HepG2 (cell line): ENCODE measurements at regions not wholly inside any gene's neighbourhood (a gene's known extent, or its start where the extent isn't known, plus 50 kb on each side); places are given as distances from the start of the nearest gene placed in this dataset.

Experiments
- ASH2L ChIP-seq: fragments of 300-600, 200-600 bp; sonication (generic); IDR thresholded peaks from 2 replicates; pipeline ENCODE4 v1.7.0; 2017; ENCODE audit warnings: low read depth, mild to moderate bottlenecking, moderate library complexity, mixed read lengths, low read length; ENCODE audit not compliant: insufficient read length
- NFE2 ChIP-seq: sonication (generic); formaldehyde crosslinking; IDR thresholded peaks from 2 replicates; pipeline ENCODE4 v1.4.0; 2020; ENCODE audit warnings: missing genetic modification reagents
- POLR2AphosphoS2 ChIP-seq: IDR thresholded peaks from 2 replicates; pipeline ENCODE4 v1.6.1; 2011; ENCODE audit warnings: low read depth, low read length, improper control_type of control experiment
- SMC3 ChIP-seq: IDR thresholded peaks from 2 replicates; pipeline ENCODE4 v1.6.1; 2011; ENCODE audit warnings: low read length, improper control_type of control experiment
- ZKSCAN1 ChIP-seq: fragments of 150-350 bp; IDR thresholded peaks from 2 replicates; pipeline ENCODE4 v1.6.1; 2014; ENCODE audit warnings: low read length
- ZNF576 ChIP-seq: sonication (generic); formaldehyde crosslinking; IDR thresholded peaks from 2 replicates; pipeline ENCODE4 v1.4.0; 2020; ENCODE audit warnings: mild to moderate bottlenecking, missing genetic modification reagents
- ZNF644 ChIP-seq: IDR thresholded peaks from 2 replicates; pipeline ENCODE4 v1.6.1; 2016; ENCODE audit warnings: low read depth
- ZNF709 ChIP-seq: sonication (generic); formaldehyde crosslinking; IDR thresholded peaks from 2 replicates; pipeline ENCODE4 v1.5.0; 2020; ENCODE audit warnings: mild to moderate bottlenecking, missing genetic modification reagents
- TF ChIP-seq, protein P1 (sequence below): sonication (generic); formaldehyde crosslinking; IDR thresholded peaks from 2 replicates; pipeline ENCODE4 v1.4.0; 2020; ENCODE audit warnings: missing genetic modification reagents, borderline replicate concordance

- no peak for TF ChIP-seq ZNF576 (CRISPR knock-in tag)
- no peak for TF ChIP-seq ZNF709 (CRISPR knock-in tag)
- no peak for TF ChIP-seq SMC3
- TF ChIP-seq ASH2L: no peak
- TF ChIP-seq, protein P1, sequence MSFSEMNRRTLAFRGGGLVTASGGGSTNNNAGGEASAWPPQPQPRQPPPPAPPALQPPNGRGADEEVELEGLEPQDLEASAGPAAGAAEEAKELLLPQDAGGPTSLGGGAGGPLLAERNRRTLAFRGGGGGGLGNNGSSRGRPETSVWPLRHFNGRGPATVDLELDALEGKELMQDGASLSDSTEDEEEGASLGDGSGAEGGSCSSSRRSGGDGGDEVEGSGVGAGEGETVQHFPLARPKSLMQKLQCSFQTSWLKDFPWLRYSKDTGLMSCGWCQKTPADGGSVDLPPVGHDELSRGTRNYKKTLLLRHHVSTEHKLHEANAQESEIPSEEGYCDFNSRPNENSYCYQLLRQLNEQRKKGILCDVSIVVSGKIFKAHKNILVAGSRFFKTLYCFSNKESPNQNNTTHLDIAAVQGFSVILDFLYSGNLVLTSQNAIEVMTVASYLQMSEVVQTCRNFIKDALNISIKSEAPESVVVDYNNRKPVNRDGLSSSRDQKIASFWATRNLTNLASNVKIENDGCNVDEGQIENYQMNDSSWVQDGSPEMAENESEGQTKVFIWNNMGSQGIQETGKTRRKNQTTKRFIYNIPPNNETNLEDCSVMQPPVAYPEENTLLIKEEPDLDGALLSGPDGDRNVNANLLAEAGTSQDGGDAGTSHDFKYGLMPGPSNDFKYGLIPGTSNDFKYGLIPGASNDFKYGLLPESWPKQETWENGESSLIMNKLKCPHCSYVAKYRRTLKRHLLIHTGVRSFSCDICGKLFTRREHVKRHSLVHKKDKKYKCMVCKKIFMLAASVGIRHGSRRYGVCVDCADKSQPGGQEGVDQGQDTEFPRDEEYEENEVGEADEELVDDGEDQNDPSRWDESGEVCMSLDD (CRISPR knock-in tag): no peak
- TF ChIP-seq ZKSCAN1: no peak
- TF ChIP-seq NFE2 (CRISPR knock-in tag): no peak
- no peak for TF ChIP-seq ZNF644 (CRISPR knock-in tag)
- no peak for TF ChIP-seq POLR2AphosphoS2
Measured at GRCh38 chr18:55114876-55115275, 155.6 kb upstream of the CCDC68 start.
